Left ventricle myocardium inferior (tissue), 1 donor: ENCODE measurements at regions not wholly inside any gene's neighbourhood (a gene's known extent, or its start where the extent isn't known, plus 50 kb on each side); places are given as distances from the start of the nearest gene placed in this dataset.
"Not testable (repeated sequence)": the region's sequence is repeated elsewhere in the genome, so short reads cannot be mapped to it uniquely, and the experiment has no call there.

Experiments
- DNase-seq: peaks from one replicate; pipeline ENCODE4 v3.0.0-alpha.2; 2020
- H3K27ac ChIP-seq: fragments of 200-600 bp; replicated peaks from 2 replicates; pipeline ENCODE4 v1.8.0; 2021
- H3K27me3 ChIP-seq: fragments of 200-600 bp; 2 replicates; pipeline ENCODE4 v1.8.0; 2021; ENCODE audit warnings: low read depth
- H3K36me3 ChIP-seq: fragments of 200-600 bp; 2 replicates; pipeline ENCODE4 v1.8.0; 2021
- H3K4me1 ChIP-seq: fragments of 200-600 bp; 2 replicates; pipeline ENCODE4 v1.8.0; 2021
- H3K4me3 ChIP-seq: fragments of 200-600 bp; 2 replicates; pipeline ENCODE4 v1.8.0; 2021; ENCODE audit warnings: mild to moderate bottlenecking, moderate library complexity
- H3K9me3 ChIP-seq: fragments of 200-600 bp; replicated peaks from 2 replicates; pipeline ENCODE4 v1.8.0; 2021
- intact Hi-C: fragments of 100-400 bp; cut with micrococcal nuclease; formaldehyde crosslinking; loops from one replicate; pipeline ENCODE4 v1.11.0; 2022
- TF ChIP-seq, protein P1 (sequence below): fragments of 200-600 bp; IDR thresholded peaks from 2 replicates; pipeline ENCODE4 v1.8.0; 2021; ENCODE audit warnings: antibody characterized with exemption, mild to moderate bottlenecking, borderline replicate concordance
- donor health status: DM: no; HTN: yes; CAD: no; lungs with severe emphysema.

GRCh38 chr5:63211448-63212132 lies 633.0 kb downstream of the LRRC70 start:
- Histone ChIP-seq H3K27ac (no peak overlapping the region), H3K4me3 (no peak overlapping the region), H3K9me3 (no peaks in the 10 kb centered on the region), H3K27me3 (no peaks in the 10 kb centered on the region), H3K4me1 (no peaks in the 10 kb centered on the region), H3K36me3 (no peaks in the 10 kb centered on the region)
- intact Hi-C loops, result no loop called here
- TF ChIP-seq, protein P1, sequence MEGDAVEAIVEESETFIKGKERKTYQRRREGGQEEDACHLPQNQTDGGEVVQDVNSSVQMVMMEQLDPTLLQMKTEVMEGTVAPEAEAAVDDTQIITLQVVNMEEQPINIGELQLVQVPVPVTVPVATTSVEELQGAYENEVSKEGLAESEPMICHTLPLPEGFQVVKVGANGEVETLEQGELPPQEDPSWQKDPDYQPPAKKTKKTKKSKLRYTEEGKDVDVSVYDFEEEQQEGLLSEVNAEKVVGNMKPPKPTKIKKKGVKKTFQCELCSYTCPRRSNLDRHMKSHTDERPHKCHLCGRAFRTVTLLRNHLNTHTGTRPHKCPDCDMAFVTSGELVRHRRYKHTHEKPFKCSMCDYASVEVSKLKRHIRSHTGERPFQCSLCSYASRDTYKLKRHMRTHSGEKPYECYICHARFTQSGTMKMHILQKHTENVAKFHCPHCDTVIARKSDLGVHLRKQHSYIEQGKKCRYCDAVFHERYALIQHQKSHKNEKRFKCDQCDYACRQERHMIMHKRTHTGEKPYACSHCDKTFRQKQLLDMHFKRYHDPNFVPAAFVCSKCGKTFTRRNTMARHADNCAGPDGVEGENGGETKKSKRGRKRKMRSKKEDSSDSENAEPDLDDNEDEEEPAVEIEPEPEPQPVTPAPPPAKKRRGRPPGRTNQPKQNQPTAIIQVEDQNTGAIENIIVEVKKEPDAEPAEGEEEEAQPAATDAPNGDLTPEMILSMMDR, result no peak
- no peak for DNase-seq

DNA sequence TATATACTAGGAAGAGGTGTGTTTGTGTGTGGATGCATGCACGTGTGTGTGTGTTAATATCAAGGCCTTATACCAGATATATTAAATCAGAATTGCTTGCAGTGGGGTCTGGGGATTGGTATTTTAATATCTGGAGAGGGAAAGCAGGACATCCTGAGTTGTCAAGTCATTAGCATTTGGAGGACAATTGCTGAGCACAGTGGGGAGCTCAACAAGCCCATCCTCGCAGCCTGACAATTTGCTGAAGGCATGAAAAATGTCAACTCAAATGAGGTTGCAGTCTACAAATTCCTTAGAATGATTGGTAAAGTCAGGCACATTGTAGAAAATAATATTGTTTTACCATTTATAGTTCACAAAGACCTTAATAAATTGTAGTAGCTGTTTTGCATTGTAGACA lies 627.4 kb downstream of the LRRC70 start:
- Histone ChIP-seq H3K36me3 (no peaks in the 10 kb centered on the region), H3K9me3 (no peaks in the 10 kb centered on the region), H3K4me3 (no peak overlapping the region), H3K27ac (no peak overlapping the region), H3K4me1 (no peaks in the 10 kb centered on the region), H3K27me3 (no peaks in the 10 kb centered on the region)
- TF ChIP-seq, protein P1, result no peak
- no peak for DNase-seq
- intact Hi-C loops, result no loop called here

- no peaks in the 10 kb centered on the region for H3K9me3 ChIP-seq
- no peaks in the 10 kb centered on the region for H3K4me1 ChIP-seq
- H3K4me3 ChIP-seq, result no peak overlapping the region
- TF ChIP-seq, protein P1, result no peak
- no peak for DNase-seq
- intact Hi-C loops, result no loop called here
- no peaks in the 10 kb centered on the region for H3K27me3 ChIP-seq
- no peaks in the 10 kb centered on the region for H3K36me3 ChIP-seq
- no peak overlapping the region for H3K27ac ChIP-seq
These were observed 623.1 kb downstream of the LRRC70 start for GRCh38 chr5:63201738-63202137.

GRCh38 chr5:63194126-63194525 lies 615.5 kb downstream of the LRRC70 start:
- H3K4me3 ChIP-seq, result no peak overlapping the region
- H3K27ac ChIP-seq, result no peak overlapping the region
- no peaks in the 10 kb centered on the region for H3K36me3 ChIP-seq
- intact Hi-C loops, result no loop called here
- no peaks in the 10 kb centered on the region for H3K9me3 ChIP-seq
- no peak for DNase-seq
- TF ChIP-seq, protein P1, result no peak
- no peaks in the 10 kb centered on the region for H3K4me1 ChIP-seq
- no peaks in the 10 kb centered on the region for H3K27me3 ChIP-seq

- H3K27ac ChIP-seq, H3K9me3 ChIP-seq, H3K27me3 ChIP-seq, DNase-seq, H3K36me3 ChIP-seq, H3K4me3 ChIP-seq, intact Hi-C loops, H3K4me1 ChIP-seq: not testable (repeated sequence)
These were observed 601.6 kb downstream of the LRRC70 start for GRCh38 chr5:63180190-63180589.

DNA sequence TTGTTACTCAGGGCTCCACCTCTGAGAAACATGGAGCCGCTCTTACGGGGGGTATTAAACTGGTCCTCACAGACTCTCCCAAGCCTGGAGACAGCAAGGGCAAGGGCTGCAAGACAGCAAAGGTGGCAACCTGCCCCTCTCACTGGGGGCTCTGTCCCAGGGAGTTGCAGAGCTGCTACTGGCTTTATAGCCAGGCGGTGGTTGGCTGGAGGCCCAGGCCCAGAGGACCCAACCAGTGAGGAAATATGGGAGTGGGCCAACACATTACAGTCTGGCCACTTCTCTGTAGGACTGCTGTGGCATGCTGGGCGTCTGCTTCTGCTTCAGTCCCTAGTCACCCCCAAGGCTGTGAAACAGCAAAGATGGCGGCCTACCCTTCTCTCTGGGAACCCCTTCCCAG lies 597.2 kb downstream of the LRRC70 start:
- H3K4me3 ChIP-seq, result no peak overlapping the region
- TF ChIP-seq, protein P1, result no peak
- no peaks in the 10 kb centered on the region for H3K4me1 ChIP-seq
- no peaks in the 10 kb centered on the region for H3K36me3 ChIP-seq
- H3K9me3 ChIP-seq, result no peaks in the 10 kb centered on the region
- intact Hi-C loops, result no loop called here
- no peak for DNase-seq
- no peak overlapping the region for H3K27ac ChIP-seq
- H3K27me3 ChIP-seq, result no peaks in the 10 kb centered on the region
